PC-3 (cell line): ENCODE measurements at regions not wholly inside any gene's neighbourhood (a gene's known extent, or its start where the extent isn't known, plus 50 kb on each side); places are given as distances from the start of the nearest gene placed in this dataset.

Experiments used
- ATAC-seq: fragments of 200-7000 bp; cut with Tn5 transposase; 2 replicates; pipeline ENCODE4 v1.9.1; 2020; ENCODE audit warnings: mild to moderate bottlenecking, moderate library complexity
- BruUV-seq: library from RNA; stranded (reverse); fragments of 400-500 nt; replicated peaks from 2 replicates; lab custom pipeline; 2021; lab: Mats Ljungman, UMichigan
- CTCF ChIA-PET: fragments of 300-600 bp; sonication (Branson Sonifier 250); formaldehyde crosslinking; loops from one replicate; lab custom pipeline; 2022; ENCODE audit warnings: antibody characterized with exemption; lab: Charles Lee
- POLR2A ChIA-PET: fragments of 300-600 bp; sonication (Branson Sonifier 250); formaldehyde crosslinking; loops from one replicate; lab custom pipeline; 2022; ENCODE audit warnings: antibody characterized with exemption; ENCODE audit not compliant: unreplicated experiment; lab: Charles Lee
- DNase-seq: peaks from one replicate; pipeline ENCODE4 v3.0.0-alpha.2; 2015
- H2AFZ ChIP-seq: fragments of 300-600 bp; sonication (generic); 2 replicates; pipeline ENCODE4 v1.6.0; 2016; ENCODE audit warnings: antibody characterized with exemption, low read length
- H3F3A ChIP-seq: fragments of 300-600 bp; sonication (generic); one replicate; pipeline ENCODE4 v1.6.0; 2017; ENCODE audit warnings: antibody characterized with exemption, low read length, control low read depth, mild to moderate bottlenecking; ENCODE audit not compliant: unreplicated experiment
- H3K27ac ChIP-seq: fragments of 300-600 bp; sonication (generic); 2 replicates; pipeline ENCODE4 v1.5.1; 2016; ENCODE audit warnings: mild to moderate bottlenecking, low read length
- H3K27me3 ChIP-seq: fragments of 300-600 bp; sonication (generic); 2 replicates; pipeline ENCODE4 v1.6.1; 2016; ENCODE audit warnings: low read length, mixed read lengths
- H3K36me3 ChIP-seq: fragments of 300-600 bp; sonication (generic); 2 replicates; pipeline ENCODE4 v1.6.1; 2016; ENCODE audit warnings: low read depth, mixed run types, low read length, mixed read lengths
- H3K4me1 ChIP-seq: fragments of 300-600 bp; sonication (generic); 2 replicates; pipeline ENCODE4 v1.5.1; 2016; ENCODE audit warnings: low read length; ENCODE audit not compliant: insufficient read depth
- H3K4me2 ChIP-seq: fragments of 300-600 bp; sonication (generic); 2 replicates; pipeline ENCODE4 v1.6.0; 2016; ENCODE audit warnings: low read length
- H3K4me3 ChIP-seq: fragments of 300-600 bp; sonication (generic); 2 replicates; pipeline ENCODE4 v1.5.1; 2016; ENCODE audit warnings: mild to moderate bottlenecking, low read length, mixed read lengths
- H3K79me2 ChIP-seq: fragments of 300-600 bp; sonication (generic); 2 replicates; pipeline ENCODE4 v1.6.1; 2017; ENCODE audit warnings: low read length, mixed read lengths
- H3K9ac ChIP-seq: fragments of 300-600 bp; sonication (generic); 2 replicates; pipeline ENCODE4 v1.6.0; 2016; ENCODE audit warnings: mild to moderate bottlenecking, low read length
- H3K9me2 ChIP-seq: fragments of 300-600 bp; sonication (generic); replicated peaks from 2 replicates; pipeline ENCODE4 v1.6.1; 2016; ENCODE audit warnings: mixed run types, low read length, mixed read lengths
- H3K9me3 ChIP-seq: fragments of 300-600 bp; sonication (generic); 2 replicates; pipeline ENCODE4 v1.6.1; 2016; ENCODE audit warnings: low read length, mixed read lengths
- H4K20me1 ChIP-seq: fragments of 300-600 bp; sonication (generic); 2 replicates; pipeline ENCODE4 v1.6.1; 2016; ENCODE audit warnings: low read length, mixed read lengths
- EZH2 ChIP-seq: fragments of 300-600 bp; sonication (generic); IDR thresholded peaks from one replicate; pipeline ENCODE4 v1.6.1; 2017; ENCODE audit warnings: antibody characterized with exemption, mild to moderate bottlenecking, low read length; ENCODE audit not compliant: unreplicated experiment
- EZH2phosphoT487 ChIP-seq: fragments of 300-600 bp; sonication (generic); IDR thresholded peaks from 2 replicates; pipeline ENCODE4 v1.6.1; 2018; ENCODE audit warnings: mild to moderate bottlenecking, antibody characterized with exemption, low read length, borderline replicate concordance
- intact Hi-C: fragments of 100-400 bp; cut with micrococcal nuclease; formaldehyde crosslinking; loops from 2 replicates; pipeline ENCODE4 v1.9.0; 2023
- TF ChIP-seq, protein P1 (sequence below): fragments of 300-600 bp; sonication (generic); conservative IDR thresholded peaks from 2 replicates; pipeline ENCODE4 v1.5.1; 2017; ENCODE audit warnings: antibody characterized with exemption, low read depth, mild to moderate bottlenecking, low read length

- no peak for ATAC-seq
- Histone ChIP-seq H3K9ac (no peak overlapping the region), H3K9me3 (no peaks in the 10 kb centered on the region), H3K9me2 (no peaks in the 10 kb centered on the region), H4K20me1 (no peaks in the 10 kb centered on the region), H3F3A (no peaks in the 10 kb centered on the region), H3K4me1 (peaks cover 12% of the 10 kb centered on the region), H3K36me3 (no peaks in the 10 kb centered on the region), H3K4me2 (no peak overlapping the region), H3K27me3 (no peaks in the 10 kb centered on the region), H3K27ac (no peak overlapping the region), H3K79me2 (no peaks in the 10 kb centered on the region), H2AFZ (no peak overlapping the region), H3K4me3 (no peak overlapping the region)
- TF ChIP-seq, protein P1, sequence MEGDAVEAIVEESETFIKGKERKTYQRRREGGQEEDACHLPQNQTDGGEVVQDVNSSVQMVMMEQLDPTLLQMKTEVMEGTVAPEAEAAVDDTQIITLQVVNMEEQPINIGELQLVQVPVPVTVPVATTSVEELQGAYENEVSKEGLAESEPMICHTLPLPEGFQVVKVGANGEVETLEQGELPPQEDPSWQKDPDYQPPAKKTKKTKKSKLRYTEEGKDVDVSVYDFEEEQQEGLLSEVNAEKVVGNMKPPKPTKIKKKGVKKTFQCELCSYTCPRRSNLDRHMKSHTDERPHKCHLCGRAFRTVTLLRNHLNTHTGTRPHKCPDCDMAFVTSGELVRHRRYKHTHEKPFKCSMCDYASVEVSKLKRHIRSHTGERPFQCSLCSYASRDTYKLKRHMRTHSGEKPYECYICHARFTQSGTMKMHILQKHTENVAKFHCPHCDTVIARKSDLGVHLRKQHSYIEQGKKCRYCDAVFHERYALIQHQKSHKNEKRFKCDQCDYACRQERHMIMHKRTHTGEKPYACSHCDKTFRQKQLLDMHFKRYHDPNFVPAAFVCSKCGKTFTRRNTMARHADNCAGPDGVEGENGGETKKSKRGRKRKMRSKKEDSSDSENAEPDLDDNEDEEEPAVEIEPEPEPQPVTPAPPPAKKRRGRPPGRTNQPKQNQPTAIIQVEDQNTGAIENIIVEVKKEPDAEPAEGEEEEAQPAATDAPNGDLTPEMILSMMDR = no peak
- no peak for TF ChIP-seq EZH2phosphoT487
- no peak for DNase-seq
- POLR2A ChIA-PET = no interaction called here
- CTCF ChIA-PET = no interaction called here
- no TSS peak for BruUV-seq
- intact Hi-C loops = no loop called here
These were observed 155.4 kb upstream of the PARD3B start for GRCh38 chr2:204389856-204390255.

DNA sequence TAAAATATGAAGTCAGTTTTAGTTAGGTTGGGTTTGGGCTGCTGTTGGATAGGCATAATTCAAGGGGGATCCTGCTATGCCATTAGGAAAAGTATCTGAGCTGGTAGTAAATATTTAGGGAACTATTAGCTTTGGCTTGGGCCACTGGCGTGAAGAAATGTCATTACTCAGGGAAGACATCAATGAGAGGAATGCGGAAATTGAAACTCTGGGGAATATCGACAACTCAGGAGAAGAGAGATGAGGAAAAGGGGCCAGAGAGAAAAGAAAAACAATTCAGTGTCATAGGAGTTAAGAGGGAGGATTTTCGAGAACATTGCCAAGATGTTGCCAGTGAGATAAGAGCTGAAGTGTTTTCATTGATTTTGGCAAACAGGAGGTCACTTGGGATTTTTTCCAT, 149.7 kb upstream of the PARD3B start:
- no peak overlapping the region for H3K4me3 ChIP-seq
- no peaks in the 10 kb centered on the region for H3K36me3 ChIP-seq
- POLR2A ChIA-PET = no interaction called here
- TF ChIP-seq EZH2phosphoT487 = no peak
- TF ChIP-seq, protein P1 = no peak
- no peak for TF ChIP-seq EZH2
- no peak overlapping the region for H3K4me2 ChIP-seq
- BruUV-seq = no TSS peak
- DNase-seq (no peak), ATAC-seq (no peak)
- H3K9me3 ChIP-seq = no peaks in the 10 kb centered on the region
- CTCF ChIA-PET = no interaction called here
- H2AFZ ChIP-seq = no peak overlapping the region
- no peaks in the 10 kb centered on the region for H3F3A ChIP-seq
- no peaks in the 10 kb centered on the region for H3K79me2 ChIP-seq
- no peaks in the 10 kb centered on the region for H3K4me1 ChIP-seq
- no peaks in the 10 kb centered on the region for H4K20me1 ChIP-seq
- H3K9me2 ChIP-seq = 0 out of 2 replicates have a peak, but pooled peaks cover 4% of the 10 kb centered on the region
- no peak overlapping the region for H3K9ac ChIP-seq
- intact Hi-C loops = no loop called here
- H3K27ac ChIP-seq = no peak overlapping the region
- no peaks in the 10 kb centered on the region for H3K27me3 ChIP-seq

- no peak overlapping the region for H3K9ac ChIP-seq
- H3K27me3 ChIP-seq = no peaks in the 10 kb centered on the region
- POLR2A ChIA-PET = no interaction called here
- H4K20me1 ChIP-seq = no peaks in the 10 kb centered on the region
- H3K4me2 ChIP-seq = no peak overlapping the region
- CTCF ChIA-PET = no interaction called here
- BruUV-seq = no TSS peak
- no peak overlapping the region for H3K4me3 ChIP-seq
- H2AFZ ChIP-seq = no peak overlapping the region
- no peaks in the 10 kb centered on the region for H3K79me2 ChIP-seq
- TF ChIP-seq EZH2 (no peak), EZH2phosphoT487 (no peak)
- TF ChIP-seq, protein P1 = no peak
- H3K4me1 ChIP-seq = no peaks in the 10 kb centered on the region
- no peaks in the 10 kb centered on the region for H3K9me3 ChIP-seq
- no peak overlapping the region for H3K27ac ChIP-seq
- no peaks in the 10 kb centered on the region for H3K36me3 ChIP-seq
- intact Hi-C loops = no loop called here
- ATAC-seq (no peak), DNase-seq (no peak)
- peaks cover 4% of the 10 kb centered on the region; the same call in 1 of the 2 replicates for H3K9me2 ChIP-seq
- H3F3A ChIP-seq = no peaks in the 10 kb centered on the region
These were observed 144.2 kb upstream of the PARD3B start for GRCh38 chr2:204401114-204401513.
